Suppressor macrophage (primary cell): ENCODE measurements at regions not wholly inside any gene's neighbourhood (a gene's known extent, or its start where the extent isn't known, plus 50 kb on each side); places are given as distances from the start of the nearest gene placed in this dataset.

Experiments used
- DNase-seq, 4 experiments: peaks; one replicate each; pipeline ENCODE4 v3.0.0-alpha.2; 2020 to 2022

- no peak for DNase-seq
These were observed 63.5 kb upstream of the BDNF start for GRCh38 chr11:27763736-27764135.

- DNase-seq, result no peak
These were observed 61.1 kb upstream of the BDNF start for GRCh38 chr11:27761356-27761755.

- no peak for DNase-seq
These were observed 57.7 kb upstream of the BDNF start for GRCh38 chr11:27757953-27758352.

GRCh38 chr11:27754035-27755017 lies 54.1 kb upstream of the BDNF start:
- no peak for DNase-seq
